PFSK-1 (cell line): ENCODE measurements at regions not wholly inside any gene's neighbourhood (a gene's known extent, or its start where the extent isn't known, plus 50 kb on each side); places are given as distances from the start of the nearest gene placed in this dataset.

Experiments
- FOXP2 ChIP-seq: optimal IDR thresholded peaks from 2 replicates; pipeline ENCODE3; 2011; ENCODE audit warnings: borderline replicate concordance, control low read depth, inconsistent platforms; ENCODE audit not compliant: insufficient read depth; ENCODE audit errors: extremely low read length, extremely low read depth
- POLR2AphosphoS5 ChIP-seq: IDR thresholded peaks from 2 replicates; pipeline ENCODE4 v1.6.1; 2012; ENCODE audit warnings: low read depth, mild to moderate bottlenecking, control low read depth, low read length, moderate library complexity
- REST ChIP-seq, 2 experiments: IDR thresholded peaks; 2 replicates each; pipeline versions ENCODE4 v1.6.1 to v1.8.0; 2011 to 2012; ENCODE audit warnings: low read depth in 2 of 2, low read length in 2 of 2, control low read depth in 1 of 2, inconsistent platforms in 1 of 2, mild to moderate bottlenecking in 1 of 2, moderate library complexity in 1 of 2; ENCODE audit not compliant: insufficient read depth in 1 of 2
- SIN3A ChIP-seq: IDR thresholded peaks from 2 replicates; pipeline ENCODE4 v1.6.1; 2012; ENCODE audit warnings: mild to moderate bottlenecking, low read length, moderate library complexity, borderline replicate concordance; ENCODE audit not compliant: insufficient read depth
- TAF1 ChIP-seq: IDR thresholded peaks from 2 replicates; pipeline ENCODE4 v1.6.1; 2012; ENCODE audit warnings: low read length, control low read depth, borderline replicate concordance; ENCODE audit not compliant: insufficient read depth

- TF ChIP-seq SIN3A (no peak), FOXP2 (no peak), REST (IDR thresholded peaks at IDR 0.05; ENCODE audit: insufficient read depth in 1 of 2, low read depth in 2 of 2, low read length in 2 of 2) (no peak), TAF1 (no peak), POLR2AphosphoS5 (no peak)
Observed at GRCh38 chrX:7270933-7271332, 123.0 kb upstream of the PUDP start.

- TF ChIP-seq REST (IDR thresholded peaks at IDR 0.05; ENCODE audit: insufficient read depth in 1 of 2, low read depth in 2 of 2, low read length in 2 of 2), result no peak
- no peak for TF ChIP-seq TAF1
- no peak for TF ChIP-seq FOXP2
- no peak for TF ChIP-seq POLR2AphosphoS5
- no peak for TF ChIP-seq SIN3A
Observed at GRCh38 chrX:7269991-7270390, 122.0 kb upstream of the PUDP start.

- TF ChIP-seq POLR2AphosphoS5, result no peak
- no peak for TF ChIP-seq FOXP2
- no peak for TF ChIP-seq REST (IDR thresholded peaks at IDR 0.05; ENCODE audit: insufficient read depth in 1 of 2, low read depth in 2 of 2, low read length in 2 of 2)
Observed at GRCh38 chrX:7269589-7269988, 121.6 kb upstream of the PUDP start.

- TF ChIP-seq TAF1 (no peak), SIN3A (no peak), POLR2AphosphoS5 (no peak), REST (IDR thresholded peaks at IDR 0.05; ENCODE audit: insufficient read depth in 1 of 2, low read depth in 2 of 2, low read length in 2 of 2) (no peak), FOXP2 (no peak)
Observed at GRCh38 chrX:7266288-7266687, 118.3 kb upstream of the PUDP start.

- no peak for TF ChIP-seq POLR2AphosphoS5
- no peak for TF ChIP-seq TAF1
- TF ChIP-seq FOXP2, result no peak
- TF ChIP-seq SIN3A, result no peak
- no peak for TF ChIP-seq REST (IDR thresholded peaks at IDR 0.05; ENCODE audit: insufficient read depth in 1 of 2, low read depth in 2 of 2, low read length in 2 of 2)
Observed at GRCh38 chrX:7264399-7264798, 116.4 kb upstream of the PUDP start.
